ENCODE measurements at regions not wholly inside any gene's neighbourhood (a gene's known extent, or its start where the extent isn't known, plus 50 kb on each side); places are given as distances from the start of the nearest gene placed in this dataset.

- DNase-seq (ENCODE audit: low spot score): no peak
Observed at GRCh38 chr12:58776144-58776543, 144.2 kb downstream of the LRIG3 start.

DNA sequence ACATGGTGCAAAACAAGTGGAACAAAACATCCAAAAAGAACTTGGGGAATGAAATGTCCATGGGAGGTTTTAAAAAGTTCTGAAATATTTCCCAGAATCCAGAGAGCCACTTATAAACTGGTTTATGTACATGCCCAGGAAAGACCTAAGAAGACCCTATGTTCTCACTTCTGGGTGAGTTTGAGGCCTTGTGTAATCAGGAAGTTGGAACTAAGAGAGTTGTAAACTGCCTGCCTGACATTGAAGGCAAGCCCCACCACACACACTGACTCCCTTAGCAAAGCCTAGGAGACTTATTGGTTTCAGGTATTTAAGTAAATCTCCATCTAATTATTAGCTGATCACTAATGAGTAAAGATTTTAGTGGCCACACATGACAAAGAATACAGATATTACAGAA is 142.5 kb downstream of the LRIG3 start:
- no peak for DNase-seq (ENCODE audit: low spot score)

- no peak for DNase-seq (ENCODE audit: low spot score)
Observed at GRCh38 chr12:58781609-58782008, 138.7 kb downstream of the LRIG3 start.

GRCh38 chr12:58787021-58787760 is 133.1 kb downstream of the LRIG3 start:
- no peak for DNase-seq (ENCODE audit: low spot score)

- DNase-seq (ENCODE audit: low spot score): no peak
Observed at GRCh38 chr12:58794859-58795258, 125.4 kb downstream of the LRIG3 start.

DNA sequence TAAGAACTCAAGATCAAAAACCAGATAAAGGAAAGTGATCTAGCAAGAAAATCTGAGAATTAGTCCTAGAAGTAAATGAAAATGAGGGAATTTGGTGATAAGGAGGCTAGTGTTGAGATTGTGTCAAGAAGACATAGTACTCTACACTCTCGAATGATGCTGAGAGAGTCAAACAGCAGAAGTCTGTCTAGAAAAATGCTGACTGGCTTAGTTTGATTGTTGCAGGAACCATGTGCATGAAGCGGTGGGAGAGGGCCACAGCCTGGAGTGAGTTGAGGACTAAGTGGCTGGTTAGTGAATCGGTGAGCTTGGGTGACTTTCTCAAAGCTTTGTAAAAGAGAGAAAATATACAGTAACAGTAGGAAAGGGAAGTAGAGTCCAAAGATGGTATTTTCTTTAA is 124.5 kb downstream of the LRIG3 start:
- no peak for DNase-seq (ENCODE audit: low spot score)

- no peak for DNase-seq (ENCODE audit: low spot score)
Observed at GRCh38 chr12:58801986-58802385, 118.3 kb downstream of the LRIG3 start.

GRCh38 chr12:58803908-58804307 is 116.4 kb downstream of the LRIG3 start:
- DNase-seq (ENCODE audit: low spot score): no peak

- peak; percentile 44 for DNase-seq (ENCODE audit: low spot score)
Observed at GRCh38 chr12:58804749-58805148, 115.6 kb downstream of the LRIG3 start.

GRCh38 chr12:58809064-58809607 is 111.2 kb downstream of the LRIG3 start:
- no peak for DNase-seq (ENCODE audit: low spot score)

GRCh38 chr12:58811346-58811745 is 109.0 kb downstream of the LRIG3 start:
- no peak for DNase-seq (ENCODE audit: low spot score)

GRCh38 chr12:58812214-58812613 is 108.1 kb downstream of the LRIG3 start:
- no peak for DNase-seq (ENCODE audit: low spot score)

DNA sequence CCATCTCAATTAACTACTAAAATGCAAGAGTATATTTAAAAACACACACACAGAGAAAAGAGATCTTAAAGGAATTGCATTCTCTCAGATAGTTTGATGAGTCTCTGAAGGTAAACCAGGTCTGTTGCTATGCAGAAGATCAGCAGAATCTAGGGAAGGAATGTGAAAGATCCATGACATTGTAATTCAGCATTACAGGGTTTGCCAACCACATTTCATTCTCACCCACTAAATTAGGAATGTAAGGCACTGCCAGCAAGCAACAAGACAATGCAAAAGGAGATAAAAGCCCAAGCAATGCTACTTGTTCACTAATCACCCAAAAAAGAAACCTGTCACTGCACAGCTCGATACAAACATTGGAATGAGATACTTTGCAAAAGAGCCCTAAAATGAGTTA is 106.3 kb downstream of the LRIG3 start:
- DNase-seq (ENCODE audit: low spot score): no peak

DNA sequence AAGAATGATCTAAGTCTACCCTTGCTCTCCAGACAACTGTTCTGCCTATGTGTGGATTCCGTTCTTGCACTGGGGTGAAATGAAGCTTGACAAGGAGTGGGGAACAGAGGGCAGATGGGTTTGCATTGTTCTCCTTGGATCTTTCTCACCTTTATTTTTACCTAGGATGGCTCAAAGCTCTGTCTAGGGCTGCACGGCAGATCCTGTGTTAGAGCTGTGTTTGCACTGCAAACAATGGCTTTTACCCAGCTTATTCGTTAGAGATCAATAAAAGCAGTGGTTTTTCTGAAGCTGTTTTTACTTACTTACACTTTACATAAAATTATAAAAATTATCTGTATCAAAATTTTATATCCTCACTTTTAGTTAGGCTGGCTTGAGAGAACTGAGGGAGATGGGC is 105.1 kb downstream of the LRIG3 start:
- DNase-seq (ENCODE audit: low spot score): no peak

DNA sequence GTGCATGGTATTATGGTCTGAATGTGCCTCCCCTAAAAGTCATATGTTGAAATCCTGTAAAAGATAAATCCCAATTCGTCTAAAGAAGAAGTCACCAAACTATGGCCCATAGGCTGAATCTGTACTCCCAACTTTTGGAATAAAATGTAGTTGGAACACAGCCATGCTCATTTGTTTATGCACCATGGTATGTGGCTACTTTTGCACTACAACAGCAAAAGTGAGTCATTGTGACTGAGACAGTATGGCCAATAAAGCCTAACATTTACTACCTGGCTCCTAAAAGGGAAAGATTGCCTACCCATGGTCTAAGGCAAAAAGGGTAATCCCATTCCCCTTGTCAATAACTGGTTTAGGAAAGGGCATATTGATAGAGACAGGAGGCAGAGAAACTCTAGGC is 101.8 kb downstream of the LRIG3 start:
- DNase-seq (ENCODE audit: low spot score): no peak

- no peak for DNase-seq (ENCODE audit: low spot score)
Observed at GRCh38 chr12:58819345-58819744, 101.0 kb downstream of the LRIG3 start.

- no peak for DNase-seq (ENCODE audit: low spot score)
Observed at GRCh38 chr12:58819985-58820384, 100.3 kb downstream of the LRIG3 start.

Data from HT-29 (cell line).